A673 (cell line): ENCODE measurements at regions not wholly inside any gene's neighbourhood (a gene's known extent, or its start where the extent isn't known, plus 50 kb on each side); places are given as distances from the start of the nearest gene placed in this dataset.
A peak's percentile ranks its signal among the peaks of the same experiment; 100 is the strongest.

Experiments
- BruUV-seq: library from RNA; stranded (reverse); fragments of 400-500 nt; replicated peaks from 2 replicates; lab custom pipeline; 2021; lab: Mats Ljungman, UMichigan
- CTCF ChIA-PET: fragments of 300-600 bp; sonication (Branson Sonifier 250); formaldehyde crosslinking; loops from one replicate; lab custom pipeline; 2022; ENCODE audit warnings: antibody characterized with exemption; lab: Charles Lee
- POLR2A ChIA-PET: fragments of 300-600 bp; sonication (Branson Sonifier 250); formaldehyde crosslinking; loops from one replicate; lab custom pipeline; 2022; ENCODE audit warnings: antibody characterized with exemption; ENCODE audit not compliant: low non-redundant PET; lab: Charles Lee
- DNase-seq: peaks from one replicate; pipeline ENCODE4 v3.0.0-alpha.2; 2015; ENCODE audit warnings: low spot score
- H3K27ac ChIP-seq: fragments of 200-600 bp; sonication (generic); 2 replicates; pipeline ENCODE4 v1.5.1; 2016; ENCODE audit warnings: mixed run types, low read depth, mild to moderate bottlenecking, mixed read lengths, antibody characterized with exemption, low read length; ENCODE audit not compliant: poor library complexity, severe bottlenecking
- H3K27me3 ChIP-seq: fragments of 200-600 bp; sonication (generic); replicated peaks from 2 replicates; pipeline ENCODE4 v1.6.1; 2017; ENCODE audit warnings: mixed run types, low read depth, mild to moderate bottlenecking, mixed read lengths, antibody characterized with exemption, low read length; ENCODE audit not compliant: insufficient read depth, poor library complexity
- H3K36me3 ChIP-seq: fragments of 200-600 bp; sonication (generic); 2 replicates; pipeline ENCODE4 v1.6.1; 2016; ENCODE audit warnings: mixed run types, mild to moderate bottlenecking, mixed read lengths, antibody characterized with exemption, low read length; ENCODE audit not compliant: insufficient read depth, poor library complexity, severe bottlenecking
- H3K4me1 ChIP-seq: fragments of 200-600 bp; sonication (generic); 2 replicates; pipeline ENCODE4 v1.6.1; 2017; ENCODE audit warnings: mixed run types, mild to moderate bottlenecking, mixed read lengths, antibody characterized with exemption, low read length; ENCODE audit not compliant: insufficient read depth, poor library complexity, severe bottlenecking
- H3K4me3 ChIP-seq: fragments of 200-600 bp; sonication (generic); 2 replicates; pipeline ENCODE4 v1.5.1; 2016; ENCODE audit warnings: low read depth, mixed run types, mild to moderate bottlenecking, mixed read lengths, low read length; ENCODE audit not compliant: poor library complexity, severe bottlenecking
- H3K9me3 ChIP-seq: fragments of 200-600 bp; sonication (generic); 2 replicates; pipeline ENCODE4 v1.6.1; 2016; ENCODE audit warnings: mixed run types, low read depth, mild to moderate bottlenecking, mixed read lengths, antibody characterized with exemption, low read length; ENCODE audit not compliant: poor library complexity, severe bottlenecking
- CTCF ChIP-seq: fragments of 300-800, 200-600 bp; sonication (generic); conservative IDR thresholded peaks from 2 replicates; pipeline ENCODE4 v1.5.1; 2017; ENCODE audit warnings: low read depth, mild to moderate bottlenecking, antibody characterized with exemption, low read length, moderate library complexity, mixed read lengths
- EZH2 ChIP-seq: fragments of 200-600 bp; sonication (generic); IDR thresholded peaks from 2 replicates; pipeline ENCODE4 v1.6.1; 2017; ENCODE audit warnings: borderline replicate concordance, low read depth, mild to moderate bottlenecking, mixed read lengths, antibody characterized with exemption, low read length; ENCODE audit not compliant: poor library complexity, severe bottlenecking
- intact Hi-C: fragments of 100-400 bp; cut with micrococcal nuclease; formaldehyde crosslinking; loops from one replicate; pipeline ENCODE4 v1.10.0; 2022; ENCODE audit not compliant: unreplicated experiment

GRCh38 chr4:115871596-115871995 lies 758.2 kb upstream of the NDST4 start:
- Histone ChIP-seq H3K4me1 (peaks cover 24% of the 10 kb centered on the region), H3K27ac (peak overlapping the region; percentile 99), H3K4me3 (no peak overlapping the region), H3K36me3 (peaks cover 38% of the 10 kb centered on the region), H3K27me3 (no peaks in the 10 kb centered on the region), H3K9me3 (peaks cover 20% of the 10 kb centered on the region)
- ChIA-PET POLR2A (no interaction called here), CTCF (no interaction called here)
- peak; percentile 65 for DNase-seq
- intact Hi-C loops = no loop called here
- TF ChIP-seq CTCF = no peak
- TF ChIP-seq EZH2 = no peak
- no TSS peak for BruUV-seq

GRCh38 chr4:115866364-115866896 lies 753.0 kb upstream of the NDST4 start:
- no TSS peak for BruUV-seq
- H3K9me3 ChIP-seq = peaks cover 20% of the 10 kb centered on the region
- no peaks in the 10 kb centered on the region for H3K27me3 ChIP-seq
- intact Hi-C loops = loop anchor here (1.0 to 10.0 kb wide), 7 partner anchors 190 to 1696 kb away; no protein-coding TSS in a partner anchor
- ChIA-PET POLR2A (interaction anchor here (0.7 to 1.0 kb wide), 2 partner anchors 317 to 482 kb away, joined by 3 to 18 read pairs; no protein-coding TSS in a partner anchor), CTCF (interaction anchor here (1.2 kb wide), 1 partner anchor 14 kb away, joined by 5 read pairs; no protein-coding TSS in a partner anchor)
- peak; percentile 94 for DNase-seq
- TF ChIP-seq CTCF (no peak), EZH2 (no peak)
- H3K27ac ChIP-seq = peak overlapping the region; percentile 99
- H3K36me3 ChIP-seq = peaks cover 38% of the 10 kb centered on the region
- no peak overlapping the region for H3K4me3 ChIP-seq
- H3K4me1 ChIP-seq = peaks cover 41% of the 10 kb centered on the region

- ChIA-PET POLR2A (interaction anchor here (0.5 to 1.0 kb wide), 5 partner anchors 317 to 946 kb away, joined by 3 to 18 read pairs (median 4); no protein-coding TSS in a partner anchor), CTCF (interaction anchor here (1.2 kb wide), 1 partner anchor 13 kb away, joined by 5 read pairs; no protein-coding TSS in a partner anchor)
- peaks cover 36% of the 10 kb centered on the region for H3K4me1 ChIP-seq
- BruUV-seq = TSS peak; percentile 94
- intact Hi-C loops = loop anchor here (1.0 to 10.0 kb wide), 7 partner anchors 191 to 1697 kb away; no protein-coding TSS in a partner anchor
- DNase-seq = peak; percentile 73
- peak overlapping the region; percentile 99 for H3K27ac ChIP-seq
- TF ChIP-seq EZH2 = no peak
- H3K9me3 ChIP-seq = peaks cover 20% of the 10 kb centered on the region
- H3K27me3 ChIP-seq = no peaks in the 10 kb centered on the region
- H3K4me3 ChIP-seq = peak overlapping the region; percentile 13
- peaks cover 33% of the 10 kb centered on the region for H3K36me3 ChIP-seq
Measured at GRCh38 chr4:115865736-115866135, 752.3 kb upstream of the NDST4 start.
